Kidney (tissue), 13 donors: ENCODE measurements at regions not wholly inside any gene's neighbourhood (a gene's known extent, or its start where the extent isn't known, plus 50 kb on each side); places are given as distances from the start of the nearest gene placed in this dataset.

Experiments used
- DNase-seq, 5 donors: peaks; one replicate each; pipeline ENCODE4 v3.0.0-alpha.2; 2013 to 2020
- FAIRE-seq: peaks from 2 replicates; lab custom pipeline; 2012; peaks lifted over from hg19 to GRCh38; lab: Jason Lieb, UNC
- H3K27ac ChIP-seq, 2 donors: one replicate each; pipeline ENCODE4 v1.7.0; 2013; ENCODE audit warnings: low read depth in 2 of 2, low read length in 2 of 2, inconsistent platforms in 1 of 2
- H3K27me3 ChIP-seq: one replicate; pipeline ENCODE4 v1.7.1; 2013; ENCODE audit warnings: low read length, inconsistent platforms; ENCODE audit not compliant: control insufficient read depth, insufficient read depth
- H3K36me3 ChIP-seq, 3 donors: one replicate each; pipeline versions ENCODE4 v1.7.0 to v1.7.1; 2013; ENCODE audit warnings: low read length in 3 of 3, control low read depth in 1 of 3, inconsistent platforms in 1 of 3; ENCODE audit not compliant: insufficient read depth in 3 of 3, control insufficient read depth in 2 of 3
- H3K4me1 ChIP-seq, 3 donors: one replicate each; pipeline versions ENCODE4 v1.7.0 to v1.7.1; 2013; ENCODE audit warnings: low read length in 3 of 3, inconsistent platforms in 1 of 3, low read depth in 1 of 3; ENCODE audit not compliant: control insufficient read depth in 2 of 3, insufficient read depth in 2 of 3
- H3K4me3 ChIP-seq, 3 donors: one replicate each; pipeline versions ENCODE4 v1.7.0 to v1.8.1; 2013; ENCODE audit warnings: low read length in 3 of 3, control low read depth in 1 of 3, inconsistent platforms in 1 of 3
- H3K9ac ChIP-seq, 3 donors: one replicate each; pipeline versions ENCODE4 v1.7.0 to v1.7.1; 2013; ENCODE audit warnings: low read length in 3 of 3, control low read depth in 1 of 3, inconsistent platforms in 1 of 3
- H3K9me3 ChIP-seq, 3 donors: one replicate each; pipeline versions ENCODE4 v1.7.0 to v1.7.1; 2013; ENCODE audit warnings: low read length in 3 of 3, control low read depth in 1 of 3, inconsistent platforms in 1 of 3; ENCODE audit not compliant: control insufficient read depth in 2 of 3, insufficient read depth in 1 of 3
- CTCF ChIP-seq: IDR thresholded peaks from 3 replicates; pipeline ENCODE4 v1.5.1; 2012; ENCODE audit warnings: mild to moderate bottlenecking, moderate library complexity, borderline replicate concordance; ENCODE audit not compliant: insufficient read depth; ENCODE audit errors: extremely low read depth
- intact Hi-C: fragments of 100-400 bp; cut with DNase I; formaldehyde crosslinking; loops from one replicate; pipeline ENCODE4 v1.11.1; 2022
- donor health status: control.
- donor health status: control.
- donor health status: control.
- donor health status: control.
- donor health status: control.
- donor health status: DM: yes; HTN: yes; CAD: no.
- donor health status: Normal renal cell carcinoma (clear cell type).

DNA sequence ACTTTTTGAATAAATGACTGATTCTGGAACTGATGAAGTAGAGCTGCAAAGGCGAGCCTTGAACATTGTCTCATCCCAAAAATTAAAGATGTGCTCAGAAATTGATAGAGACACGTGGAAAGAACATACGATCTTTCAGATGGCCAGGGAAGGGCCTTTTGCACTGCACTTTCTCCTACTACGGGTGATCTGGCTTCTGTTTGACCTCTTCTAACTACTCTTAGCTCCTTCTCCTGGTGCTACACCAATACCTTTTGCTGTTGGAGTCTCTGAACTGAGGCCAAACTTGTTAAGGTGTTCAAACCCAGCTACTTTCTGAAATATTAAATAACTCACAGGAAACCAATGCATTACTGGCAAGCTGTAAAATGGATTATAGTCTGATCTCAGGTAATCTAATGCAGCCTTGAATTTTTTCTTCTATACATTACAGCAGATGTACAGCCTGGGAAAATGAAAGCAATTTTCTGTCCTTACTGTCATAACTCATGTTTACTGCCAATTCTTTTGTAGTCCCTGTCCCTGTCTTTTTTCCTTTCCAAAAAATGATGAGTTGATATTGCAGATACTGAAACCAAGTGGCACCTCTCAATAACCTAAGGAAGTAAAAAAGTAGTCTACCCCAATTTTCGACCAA, 1086.1 kb upstream of the CNTN5 start:
- no peak for FAIRE-seq
- H3K4me1 ChIP-seq, result no peaks in the 10 kb centered on the region
- TF ChIP-seq CTCF, result no peak

GRCh38 chr11:97937501-97937900, 1083.2 kb upstream of the CNTN5 start:
- no peaks in the 10 kb centered on the region for H3K36me3 ChIP-seq
- H3K27ac ChIP-seq, result no peak overlapping the region
- H3K27me3 ChIP-seq, result no peaks in the 10 kb centered on the region
- H3K4me3 ChIP-seq, result no peak overlapping the region
- no peak for TF ChIP-seq CTCF
- intact Hi-C loops, result no loop called here
- H3K4me1 ChIP-seq, result no peaks in the 10 kb centered on the region
- no peak for FAIRE-seq
- H3K9ac ChIP-seq, result no peak overlapping the region
- H3K9me3 ChIP-seq, result no peaks in the 10 kb centered on the region
- DNase-seq, result no peak

More for the DNA sequence above, 1086.1 kb upstream of the CNTN5 start:
- no peaks in the 10 kb centered on the region for H3K9me3 ChIP-seq
- no peak overlapping the region for H3K27ac ChIP-seq
- DNase-seq, result no peak
- H3K4me3 ChIP-seq, result no peak overlapping the region
- H3K9ac ChIP-seq, result no peak overlapping the region
- no peaks in the 10 kb centered on the region for H3K27me3 ChIP-seq
- intact Hi-C loops, result no loop called here
- no peaks in the 10 kb centered on the region for H3K36me3 ChIP-seq

- no peaks in the 10 kb centered on the region for H3K9me3 ChIP-seq
- H3K4me1 ChIP-seq, result no peaks in the 10 kb centered on the region
- TF ChIP-seq CTCF, result no peak
- no peak for FAIRE-seq
- intact Hi-C loops, result no loop called here
- no peak overlapping the region for H3K27ac ChIP-seq
- no peak for DNase-seq
- H3K27me3 ChIP-seq, result no peaks in the 10 kb centered on the region
- H3K9ac ChIP-seq, result no peak overlapping the region
- H3K36me3 ChIP-seq, result no peaks in the 10 kb centered on the region
- no peak overlapping the region for H3K4me3 ChIP-seq
Observed at GRCh38 chr11:97938789-97939188, 1082.0 kb upstream of the CNTN5 start.

- Histone ChIP-seq H3K4me1 (no peaks in the 10 kb centered on the region), H3K27me3 (no peaks in the 10 kb centered on the region), H3K36me3 (no peaks in the 10 kb centered on the region), H3K9me3 (no peaks in the 10 kb centered on the region), H3K27ac (no peak overlapping the region), H3K4me3 (no peak overlapping the region), H3K9ac (no peak overlapping the region)
- FAIRE-seq (no peak), DNase-seq (no peak)
- intact Hi-C loops, result no loop called here
- TF ChIP-seq CTCF, result no peak
Observed at GRCh38 chr11:97943493-97943892, 1077.3 kb upstream of the CNTN5 start.
